IMR-90 (cell line): ENCODE measurements at regions not wholly inside any gene's neighbourhood (a gene's known extent, or its start where the extent isn't known, plus 50 kb on each side); places are given as distances from the start of the nearest gene placed in this dataset.

ENCODE experiments used
- ATAC-seq: fragments of 200-7000 bp; cut with Tn5 transposase; 2 replicates; pipeline ENCODE4 v1.9.1; 2020; ENCODE audit warnings: low read depth, mild to moderate bottlenecking, moderate library complexity
- BruUV-seq: library from RNA; stranded (reverse); fragments of 400-500 nt; replicated peaks from 2 replicates; lab custom pipeline; 2021; lab: Mats Ljungman, UMichigan
- CTCF ChIA-PET: fragments of 300-600 bp; formaldehyde crosslinking; extraction: SDS; loops from one replicate; lab custom pipeline; 2021; ENCODE audit warnings: antibody characterized with exemption; lab: Yijun Ruan, JAX
- POLR2A ChIA-PET: fragments of 300-600 bp; sonication (Branson Sonifier 250); formaldehyde crosslinking; loops from one replicate; lab custom pipeline; 2022; ENCODE audit warnings: antibody characterized with exemption; ENCODE audit not compliant: unreplicated experiment; lab: Charles Lee
- DNase-seq: peaks from one replicate; pipeline ENCODE4 v3.0.0; 2013
- H2AFZ ChIP-seq: replicated peaks from 2 replicates; pipeline ENCODE3; 2013; ENCODE audit warnings: low read length, mild to moderate bottlenecking; ENCODE audit not compliant: poor library complexity
- H2AK5ac ChIP-seq: 2 replicates; pipeline ENCODE4 v1.6.1; 2013; ENCODE audit warnings: low read depth, low read length, inconsistent platforms
- H2AK9ac ChIP-seq: replicated peaks from 2 replicates; pipeline ENCODE3; 2013; ENCODE audit warnings: mild to moderate bottlenecking, low read depth, low read length, moderate library complexity; ENCODE audit not compliant: poor library complexity
- H2BK120ac ChIP-seq: 2 replicates; pipeline ENCODE4 v1.6.1; 2013; ENCODE audit warnings: low read depth, low read length, inconsistent platforms
- H2BK15ac ChIP-seq: 3 replicates; pipeline ENCODE4 v1.6.1; 2013; ENCODE audit warnings: low read depth, low read length, inconsistent platforms
- H2BK20ac ChIP-seq: 2 replicates; pipeline ENCODE4 v1.6.1; 2013; ENCODE audit warnings: low read depth, mild to moderate bottlenecking, inconsistent platforms, low read length, moderate library complexity
- H2BK5ac ChIP-seq: 2 replicates; pipeline ENCODE4 v1.6.1; 2013; ENCODE audit warnings: mild to moderate bottlenecking, low read depth, low read length, inconsistent platforms; ENCODE audit not compliant: poor library complexity, severe bottlenecking
- H3K14ac ChIP-seq: replicated peaks from 2 replicates; pipeline ENCODE4 v1.6.1; 2013; ENCODE audit warnings: low read depth, low read length, inconsistent platforms
- H3K18ac ChIP-seq: 2 replicates; pipeline ENCODE4 v1.6.1; 2013; ENCODE audit warnings: low read depth, low read length, control low read depth
- H3K23ac ChIP-seq: 2 replicates; pipeline ENCODE4 v1.6.1; 2013; ENCODE audit warnings: low read depth, low read length, inconsistent platforms
- H3K27ac ChIP-seq: 2 replicates; pipeline ENCODE4 v1.5.1; 2013; ENCODE audit warnings: mild to moderate bottlenecking, control low read depth, low read length; ENCODE audit not compliant: insufficient read depth
- H3K27me3 ChIP-seq: 2 replicates; pipeline ENCODE4 v1.6.1; 2013; ENCODE audit warnings: low read length; ENCODE audit not compliant: control insufficient read depth, insufficient read depth
- H3K36me3 ChIP-seq: 2 replicates; pipeline ENCODE4 v1.6.1; 2013; ENCODE audit warnings: low read length, mixed read lengths; ENCODE audit not compliant: control insufficient read depth, insufficient read depth
- H3K4ac ChIP-seq: 2 replicates; pipeline ENCODE4 v1.6.1; 2013; ENCODE audit warnings: low read depth, low read length, inconsistent platforms
- H3K4me1 ChIP-seq: 2 replicates; pipeline ENCODE4 v1.6.1; 2013; ENCODE audit warnings: low read length, mixed read lengths; ENCODE audit not compliant: control insufficient read depth, insufficient read depth
- H3K4me2 ChIP-seq: 2 replicates; pipeline ENCODE4 v1.6.1; 2013; ENCODE audit warnings: low read depth, mild to moderate bottlenecking, control low read depth, low read length, moderate library complexity
- H3K4me3 ChIP-seq: 2 replicates; pipeline ENCODE4 v1.5.1; 2013; ENCODE audit warnings: low read depth, mild to moderate bottlenecking, control low read depth, low read length, moderate library complexity; ENCODE audit not compliant: insufficient read depth
- H3K56ac ChIP-seq: 2 replicates; pipeline ENCODE4 v1.6.1; 2013; ENCODE audit warnings: low read length, inconsistent platforms; ENCODE audit not compliant: insufficient read depth; ENCODE audit errors: extremely low read depth
- H3K79me1 ChIP-seq, 2 experiments: 2 replicates each; pipeline ENCODE4 v1.6.1; 2013; ENCODE audit warnings: low read length in 2 of 2, inconsistent platforms in 1 of 2, low read depth in 1 of 2
- H3K9ac ChIP-seq: 2 replicates; pipeline ENCODE4 v1.6.1; 2013; ENCODE audit warnings: low read depth, low read length, control low read depth
- H3K9me1 ChIP-seq: 2 replicates; pipeline ENCODE4 v1.6.1; 2013; ENCODE audit warnings: low read length, inconsistent platforms; ENCODE audit not compliant: insufficient read depth
- H3K9me3 ChIP-seq: 2 replicates; pipeline ENCODE4 v1.6.1; 2013; ENCODE audit warnings: low read length; ENCODE audit not compliant: control insufficient read depth, insufficient read depth
- H4K20me1 ChIP-seq: 2 replicates; pipeline ENCODE4 v1.6.1; 2013; ENCODE audit warnings: low read length, inconsistent platforms; ENCODE audit not compliant: insufficient read depth
- H4K5ac ChIP-seq: 2 replicates; pipeline ENCODE4 v1.6.1; 2013; ENCODE audit warnings: mild to moderate bottlenecking, low read depth, low read length, control low read depth
- H4K8ac ChIP-seq, 2 experiments: 2 replicates each; pipeline ENCODE4 v1.6.1; 2013; ENCODE audit warnings: low read depth in 2 of 2, low read length in 2 of 2, control low read depth in 1 of 2, inconsistent platforms in 1 of 2
- H4K91ac ChIP-seq: 2 replicates; pipeline ENCODE4 v1.6.1; 2013; ENCODE audit warnings: low read depth, low read length, inconsistent platforms; ENCODE audit not compliant: insufficient read depth
- CEBPB ChIP-seq: IDR thresholded peaks from 2 replicates; pipeline ENCODE4 v1.6.1; 2012; ENCODE audit warnings: low read depth, low read length, improper control_type of control experiment
- NFE2L2 ChIP-seq: fragments of 150-350 bp; IDR thresholded peaks from 2 replicates; pipeline ENCODE4 v1.6.1; 2016; ENCODE audit warnings: low read depth, mild to moderate bottlenecking, low read length
- POLR2A ChIP-seq: IDR thresholded peaks from 2 replicates; pipeline ENCODE4 v1.6.1; 2012; ENCODE audit warnings: mild to moderate bottlenecking, low read depth, low read length
- RCOR1 ChIP-seq: IDR thresholded peaks from 2 replicates; pipeline ENCODE4 v1.6.1; 2012; ENCODE audit warnings: mild to moderate bottlenecking, low read length, improper control_type of control experiment; ENCODE audit not compliant: insufficient replicate concordance
- WGBS, 2 experiments: methylation state at CpG; one replicate each; pipeline versions ENCODE4 v1.1.5 to v1.1.7; 2013; ENCODE audit warnings: missing lambda C conversion rate in 2 of 2; ENCODE audit not compliant: insufficient read length in 1 of 2; ENCODE audit errors: extremely low coverage in 2 of 2; 5-methylcytosine and 5-hydroxymethylcytosine counted together
- dilution Hi-C: fragments of 300-500 bp; cut with HindIII; formaldehyde crosslinking; loops from one replicate; pipeline ENCODE4 v1.14.3; 2018; ENCODE audit warnings: low sequenced_read_pairs; ENCODE audit not compliant: unreplicated experiment
- in situ Hi-C: fragments of 300-500 bp; cut with MboI; formaldehyde crosslinking; loops from 3 replicates; pipeline ENCODE4 v1.14.3; 2019; ENCODE audit warnings: low sequenced_read_pairs, inconsistent platforms, mixed read lengths
- intact Hi-C: fragments of 100-400 bp; cut with micrococcal nuclease; formaldehyde crosslinking; loops from 2 replicates; pipeline ENCODE4 v1.10.0; 2022
- TF ChIP-seq, protein P1 (sequence below): fragments of 150-350 bp; IDR thresholded peaks from 2 replicates; pipeline ENCODE4 v1.6.1; 2017; ENCODE audit warnings: mild to moderate bottlenecking, antibody characterized with exemption, low read length, low read depth

GRCh38 chr5:38706376-38706775 is 139.4 kb upstream of the OSMR start:
- H2BK5ac ChIP-seq, result no peak overlapping the region
- DNase-seq, result no peak

More at GRCh38 chr5:38706376-38706775, 139.4 kb upstream of the OSMR start:
- BruUV-seq, result no TSS peak
- POLR2A ChIA-PET, result no interaction called here
- H3K9me1 ChIP-seq, result no peaks in the 10 kb centered on the region
- no peak overlapping the region for H4K91ac ChIP-seq
- H3K4me1 ChIP-seq, result no peaks in the 10 kb centered on the region
- no peak overlapping the region for H2BK120ac ChIP-seq
- dilution Hi-C loops (no loop called here), intact Hi-C loops (no loop called here), in situ Hi-C loops (no loop called here)
- no peak overlapping the region for H4K5ac ChIP-seq
- no peak overlapping the region for H3K4ac ChIP-seq
- no peak overlapping the region for H2AK5ac ChIP-seq
- no peaks in the 10 kb centered on the region for H3K36me3 ChIP-seq
- no peak overlapping the region for H3K23ac ChIP-seq
- no peaks in the 10 kb centered on the region for H3K79me1 ChIP-seq
- H2AFZ ChIP-seq, result no peak overlapping the region
- CTCF ChIA-PET, result interaction anchor here (1.3 kb wide), 1 partner anchor 264 kb away, joined by 4 read pairs; no protein-coding TSS in a partner anchor
- peaks cover 4% of the 10 kb centered on the region for H3K27me3 ChIP-seq
- H3K27ac ChIP-seq, result no peak overlapping the region
- H3K56ac ChIP-seq, result no peak overlapping the region
- ATAC-seq, result no peak
- no peak overlapping the region for H2BK20ac ChIP-seq
- H3K4me3 ChIP-seq, result no peak overlapping the region
- no peak for TF ChIP-seq POLR2A
- no peak for TF ChIP-seq CEBPB
- TF ChIP-seq, protein P1, sequence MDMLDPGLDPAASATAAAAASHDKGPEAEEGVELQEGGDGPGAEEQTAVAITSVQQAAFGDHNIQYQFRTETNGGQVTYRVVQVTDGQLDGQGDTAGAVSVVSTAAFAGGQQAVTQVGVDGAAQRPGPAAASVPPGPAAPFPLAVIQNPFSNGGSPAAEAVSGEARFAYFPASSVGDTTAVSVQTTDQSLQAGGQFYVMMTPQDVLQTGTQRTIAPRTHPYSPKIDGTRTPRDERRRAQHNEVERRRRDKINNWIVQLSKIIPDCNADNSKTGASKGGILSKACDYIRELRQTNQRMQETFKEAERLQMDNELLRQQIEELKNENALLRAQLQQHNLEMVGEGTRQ, result no peak
- TF ChIP-seq NFE2L2, result no peak
- no peak for TF ChIP-seq RCOR1
- no peaks in the 10 kb centered on the region for H4K20me1 ChIP-seq
- no peak overlapping the region for H3K9ac ChIP-seq
- no CpG with 5 or more reads among the region's 3 CpGs for WGBS, 2 experiments
- no peak overlapping the region for H3K18ac ChIP-seq
- H3K4me2 ChIP-seq, result no peak overlapping the region
- H3K9me3 ChIP-seq, result no peaks in the 10 kb centered on the region
- no peak overlapping the region for H2AK9ac ChIP-seq
- H2BK15ac ChIP-seq, result no peak overlapping the region
- H3K14ac ChIP-seq, result no peak overlapping the region
- H4K8ac ChIP-seq, result no peak overlapping the region
